PC-3 (cell line): ENCODE measurements at regions not wholly inside any gene's neighbourhood (a gene's known extent, or its start where the extent isn't known, plus 50 kb on each side); places are given as distances from the start of the nearest gene placed in this dataset.

Experiments
- ATAC-seq: fragments of 200-7000 bp; cut with Tn5 transposase; 2 replicates; pipeline ENCODE4 v1.9.1; 2020; ENCODE audit warnings: mild to moderate bottlenecking, moderate library complexity
- BruUV-seq: library from RNA; stranded (reverse); fragments of 400-500 nt; replicated peaks from 2 replicates; lab custom pipeline; 2021; lab: Mats Ljungman, UMichigan
- CTCF ChIA-PET: fragments of 300-600 bp; sonication (Branson Sonifier 250); formaldehyde crosslinking; loops from one replicate; lab custom pipeline; 2022; ENCODE audit warnings: antibody characterized with exemption; lab: Charles Lee
- POLR2A ChIA-PET: fragments of 300-600 bp; sonication (Branson Sonifier 250); formaldehyde crosslinking; loops from one replicate; lab custom pipeline; 2022; ENCODE audit warnings: antibody characterized with exemption; ENCODE audit not compliant: unreplicated experiment; lab: Charles Lee
- DNase-seq: peaks from one replicate; pipeline ENCODE4 v3.0.0-alpha.2; 2015
- H2AFZ ChIP-seq: fragments of 300-600 bp; sonication (generic); 2 replicates; pipeline ENCODE4 v1.6.0; 2016; ENCODE audit warnings: antibody characterized with exemption, low read length
- H3F3A ChIP-seq: fragments of 300-600 bp; sonication (generic); one replicate; pipeline ENCODE4 v1.6.0; 2017; ENCODE audit warnings: antibody characterized with exemption, low read length, control low read depth, mild to moderate bottlenecking; ENCODE audit not compliant: unreplicated experiment
- H3K27ac ChIP-seq: fragments of 300-600 bp; sonication (generic); 2 replicates; pipeline ENCODE4 v1.5.1; 2016; ENCODE audit warnings: mild to moderate bottlenecking, low read length
- H3K27me3 ChIP-seq: fragments of 300-600 bp; sonication (generic); 2 replicates; pipeline ENCODE4 v1.6.1; 2016; ENCODE audit warnings: low read length, mixed read lengths
- H3K36me3 ChIP-seq: fragments of 300-600 bp; sonication (generic); 2 replicates; pipeline ENCODE4 v1.6.1; 2016; ENCODE audit warnings: low read depth, mixed run types, low read length, mixed read lengths
- H3K4me1 ChIP-seq: fragments of 300-600 bp; sonication (generic); 2 replicates; pipeline ENCODE4 v1.5.1; 2016; ENCODE audit warnings: low read length; ENCODE audit not compliant: insufficient read depth
- H3K4me2 ChIP-seq: fragments of 300-600 bp; sonication (generic); 2 replicates; pipeline ENCODE4 v1.6.0; 2016; ENCODE audit warnings: low read length
- H3K4me3 ChIP-seq: fragments of 300-600 bp; sonication (generic); 2 replicates; pipeline ENCODE4 v1.5.1; 2016; ENCODE audit warnings: mild to moderate bottlenecking, low read length, mixed read lengths
- H3K79me2 ChIP-seq: fragments of 300-600 bp; sonication (generic); 2 replicates; pipeline ENCODE4 v1.6.1; 2017; ENCODE audit warnings: low read length, mixed read lengths
- H3K9ac ChIP-seq: fragments of 300-600 bp; sonication (generic); 2 replicates; pipeline ENCODE4 v1.6.0; 2016; ENCODE audit warnings: mild to moderate bottlenecking, low read length
- H3K9me2 ChIP-seq: fragments of 300-600 bp; sonication (generic); replicated peaks from 2 replicates; pipeline ENCODE4 v1.6.1; 2016; ENCODE audit warnings: mixed run types, low read length, mixed read lengths
- H3K9me3 ChIP-seq: fragments of 300-600 bp; sonication (generic); 2 replicates; pipeline ENCODE4 v1.6.1; 2016; ENCODE audit warnings: low read length, mixed read lengths
- H4K20me1 ChIP-seq: fragments of 300-600 bp; sonication (generic); 2 replicates; pipeline ENCODE4 v1.6.1; 2016; ENCODE audit warnings: low read length, mixed read lengths
- EZH2 ChIP-seq: fragments of 300-600 bp; sonication (generic); IDR thresholded peaks from one replicate; pipeline ENCODE4 v1.6.1; 2017; ENCODE audit warnings: antibody characterized with exemption, mild to moderate bottlenecking, low read length; ENCODE audit not compliant: unreplicated experiment
- EZH2phosphoT487 ChIP-seq: fragments of 300-600 bp; sonication (generic); IDR thresholded peaks from 2 replicates; pipeline ENCODE4 v1.6.1; 2018; ENCODE audit warnings: mild to moderate bottlenecking, antibody characterized with exemption, low read length, borderline replicate concordance
- intact Hi-C: fragments of 100-400 bp; cut with micrococcal nuclease; formaldehyde crosslinking; loops from 2 replicates; pipeline ENCODE4 v1.9.0; 2023
- TF ChIP-seq, protein P1 (sequence below): fragments of 300-600 bp; sonication (generic); conservative IDR thresholded peaks from 2 replicates; pipeline ENCODE4 v1.5.1; 2017; ENCODE audit warnings: antibody characterized with exemption, low read depth, mild to moderate bottlenecking, low read length

DNA sequence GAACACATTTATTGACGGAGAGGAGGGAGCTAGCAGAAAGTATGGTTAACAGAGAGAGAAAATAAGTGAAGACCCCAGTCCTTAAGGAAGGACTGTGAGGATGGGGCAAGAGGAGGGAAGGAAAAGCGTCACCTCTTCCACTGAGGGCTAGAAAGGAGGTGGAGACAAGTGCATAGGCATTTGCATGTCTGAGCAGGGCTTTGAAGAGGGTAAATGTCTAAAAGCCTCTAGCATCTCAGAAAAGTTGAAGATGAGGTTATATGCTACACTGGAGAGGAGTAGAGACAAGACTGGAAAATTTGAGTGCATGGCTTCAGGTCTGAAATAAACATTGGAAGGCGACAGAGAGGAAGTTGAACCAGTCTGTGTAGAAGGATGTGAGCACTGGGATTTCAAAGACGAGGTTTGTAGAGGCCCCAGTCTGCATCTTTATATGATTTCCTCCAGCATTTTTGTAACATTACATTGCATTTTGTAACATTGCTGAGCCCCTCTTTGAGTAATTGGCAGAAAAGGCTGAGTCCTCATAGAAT, 98.5 kb upstream of the IFNG-AS1 start:
- Histone ChIP-seq H2AFZ (no peak overlapping the region), H3K4me1 (no peaks in the 10 kb centered on the region), H3K27ac (no peak overlapping the region), H3F3A (no peaks in the 10 kb centered on the region), H3K79me2 (no peaks in the 10 kb centered on the region), H3K9me2 (no peaks in the 10 kb centered on the region), H3K36me3 (no peaks in the 10 kb centered on the region), H3K4me3 (no peak overlapping the region), H4K20me1 (no peaks in the 10 kb centered on the region), H3K9me3 (no peaks in the 10 kb centered on the region), H3K4me2 (no peak overlapping the region), H3K27me3 (no peaks in the 10 kb centered on the region), H3K9ac (no peak overlapping the region)
- ChIA-PET CTCF (no interaction called here), POLR2A (no interaction called here)
- TF ChIP-seq EZH2 (no peak), EZH2phosphoT487 (no peak)
- TF ChIP-seq, protein P1, sequence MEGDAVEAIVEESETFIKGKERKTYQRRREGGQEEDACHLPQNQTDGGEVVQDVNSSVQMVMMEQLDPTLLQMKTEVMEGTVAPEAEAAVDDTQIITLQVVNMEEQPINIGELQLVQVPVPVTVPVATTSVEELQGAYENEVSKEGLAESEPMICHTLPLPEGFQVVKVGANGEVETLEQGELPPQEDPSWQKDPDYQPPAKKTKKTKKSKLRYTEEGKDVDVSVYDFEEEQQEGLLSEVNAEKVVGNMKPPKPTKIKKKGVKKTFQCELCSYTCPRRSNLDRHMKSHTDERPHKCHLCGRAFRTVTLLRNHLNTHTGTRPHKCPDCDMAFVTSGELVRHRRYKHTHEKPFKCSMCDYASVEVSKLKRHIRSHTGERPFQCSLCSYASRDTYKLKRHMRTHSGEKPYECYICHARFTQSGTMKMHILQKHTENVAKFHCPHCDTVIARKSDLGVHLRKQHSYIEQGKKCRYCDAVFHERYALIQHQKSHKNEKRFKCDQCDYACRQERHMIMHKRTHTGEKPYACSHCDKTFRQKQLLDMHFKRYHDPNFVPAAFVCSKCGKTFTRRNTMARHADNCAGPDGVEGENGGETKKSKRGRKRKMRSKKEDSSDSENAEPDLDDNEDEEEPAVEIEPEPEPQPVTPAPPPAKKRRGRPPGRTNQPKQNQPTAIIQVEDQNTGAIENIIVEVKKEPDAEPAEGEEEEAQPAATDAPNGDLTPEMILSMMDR = no peak
- intact Hi-C loops = no loop called here
- no TSS peak for BruUV-seq
- DNase-seq = no peak
- no peak for ATAC-seq

DNA sequence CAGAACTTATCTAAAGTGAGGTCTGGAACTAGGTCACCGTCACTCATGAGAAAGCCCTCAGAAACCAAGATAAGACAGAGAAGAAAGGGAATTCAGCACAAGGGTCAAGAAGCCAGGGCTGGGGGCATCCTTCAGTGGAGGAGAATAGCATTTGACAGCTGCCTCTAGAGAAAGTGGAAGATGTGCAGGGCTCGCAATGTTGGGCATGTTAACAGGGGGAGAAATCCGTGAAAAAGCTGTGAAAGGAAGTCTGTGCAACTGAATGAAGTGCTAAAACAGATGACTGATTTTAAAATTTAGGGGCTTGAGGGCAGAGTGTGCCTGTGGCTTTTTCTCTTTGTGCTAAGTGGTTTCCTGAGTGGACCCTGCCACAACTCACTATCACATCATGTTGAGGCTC, 97.7 kb upstream of the IFNG-AS1 start:
- H2AFZ ChIP-seq = no peak overlapping the region
- no peaks in the 10 kb centered on the region for H4K20me1 ChIP-seq
- TF ChIP-seq, protein P1 = no peak
- no peak overlapping the region for H3K4me2 ChIP-seq
- no TSS peak for BruUV-seq
- H3K9ac ChIP-seq = no peak overlapping the region
- DNase-seq (no peak), ATAC-seq (no peak)
- intact Hi-C loops = no loop called here
- no peaks in the 10 kb centered on the region for H3K27me3 ChIP-seq
- no peaks in the 10 kb centered on the region for H3K4me1 ChIP-seq
- no peaks in the 10 kb centered on the region for H3K79me2 ChIP-seq
- CTCF ChIA-PET = no interaction called here
- H3K36me3 ChIP-seq = no peaks in the 10 kb centered on the region
- no peak overlapping the region for H3K4me3 ChIP-seq
- H3K9me3 ChIP-seq = no peaks in the 10 kb centered on the region
- H3K27ac ChIP-seq = no peak overlapping the region
- no peaks in the 10 kb centered on the region for H3K9me2 ChIP-seq
- POLR2A ChIA-PET = no interaction called here
- H3F3A ChIP-seq = no peaks in the 10 kb centered on the region

DNA sequence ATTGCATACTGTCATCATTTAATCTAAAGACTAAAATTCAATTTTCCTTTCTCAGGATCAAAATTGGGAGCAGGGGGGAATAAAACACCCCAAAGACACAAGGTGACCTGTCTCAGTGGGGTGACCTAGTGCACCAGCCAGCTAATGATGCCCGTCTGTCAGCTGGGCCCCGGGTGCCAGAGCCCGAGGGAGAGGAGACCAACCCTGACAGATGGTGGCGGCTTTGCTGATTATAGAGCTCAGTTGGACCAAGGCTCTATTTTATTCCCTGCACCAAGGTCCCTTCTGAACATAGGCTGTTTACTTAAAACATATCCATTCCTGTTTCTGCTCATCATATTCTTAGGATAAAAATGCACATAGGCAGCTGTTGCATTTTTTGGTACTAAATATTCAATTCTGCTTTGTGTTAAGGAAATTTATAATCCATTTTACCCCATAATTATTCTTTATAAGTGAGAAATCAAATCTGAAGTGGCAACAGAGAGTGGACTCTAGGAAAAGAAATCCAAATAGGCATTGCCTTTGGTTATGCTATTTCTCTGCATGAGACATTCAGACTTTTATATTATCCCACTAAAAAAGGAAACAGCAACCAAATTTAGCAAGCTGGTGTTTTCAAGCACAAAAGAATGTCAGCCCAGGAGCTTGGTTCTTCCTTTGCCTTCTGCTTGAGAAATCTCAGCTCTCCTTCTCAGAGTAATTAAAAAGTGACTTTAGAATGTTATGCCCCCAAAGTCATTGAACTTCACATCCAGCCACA, 96.8 kb upstream of the IFNG-AS1 start:
- H3K79me2 ChIP-seq = no peaks in the 10 kb centered on the region
- no peaks in the 10 kb centered on the region for H3K9me2 ChIP-seq
- H3K4me1 ChIP-seq = no peaks in the 10 kb centered on the region
- ATAC-seq (no peak), DNase-seq (no peak)
- no TSS peak for BruUV-seq
- no peaks in the 10 kb centered on the region for H3K27me3 ChIP-seq
- intact Hi-C loops = no loop called here
- POLR2A ChIA-PET = no interaction called here
- no peak overlapping the region for H2AFZ ChIP-seq
- H4K20me1 ChIP-seq = no peaks in the 10 kb centered on the region
- H3K4me3 ChIP-seq = no peak overlapping the region
- no peak overlapping the region for H3K9ac ChIP-seq
- H3K4me2 ChIP-seq = no peak overlapping the region
- no peak for TF ChIP-seq EZH2
- TF ChIP-seq, protein P1 = no peak
- H3F3A ChIP-seq = no peaks in the 10 kb centered on the region
- CTCF ChIA-PET = no interaction called here
- no peaks in the 10 kb centered on the region for H3K36me3 ChIP-seq
- H3K9me3 ChIP-seq = no peaks in the 10 kb centered on the region
- H3K27ac ChIP-seq = no peak overlapping the region
